DMS153 (cell line): ENCODE measurements at regions not wholly inside any gene's neighbourhood (a gene's known extent, or its start where the extent isn't known, plus 50 kb on each side); places are given as distances from the start of the nearest gene placed in this dataset.

Experiments used
- DNase-seq: peaks from one replicate; lab custom pipeline; 2025; lab: John Stamatoyannopoulos, UW

DNA sequence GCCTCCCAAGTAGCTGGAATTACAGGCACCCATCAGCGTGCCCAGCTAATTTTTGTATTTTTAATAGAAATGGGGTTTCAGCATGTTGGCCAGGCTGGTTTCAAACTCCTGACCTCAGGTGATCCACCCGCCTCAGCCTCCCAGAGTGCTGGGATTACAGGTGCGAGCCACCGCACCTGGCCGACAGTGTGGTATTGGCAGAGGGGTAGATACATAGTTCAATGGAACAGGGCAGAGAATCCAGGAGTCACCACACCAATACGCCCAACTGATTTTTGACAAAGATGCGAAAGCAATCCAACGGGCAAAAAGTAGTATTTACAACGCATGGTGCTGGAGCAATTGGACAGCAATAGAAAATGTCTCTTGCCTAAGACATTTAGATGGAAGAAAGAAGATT is 164.0 kb upstream of the PPP1R26 start:
- DNase-seq: no peak

DNA sequence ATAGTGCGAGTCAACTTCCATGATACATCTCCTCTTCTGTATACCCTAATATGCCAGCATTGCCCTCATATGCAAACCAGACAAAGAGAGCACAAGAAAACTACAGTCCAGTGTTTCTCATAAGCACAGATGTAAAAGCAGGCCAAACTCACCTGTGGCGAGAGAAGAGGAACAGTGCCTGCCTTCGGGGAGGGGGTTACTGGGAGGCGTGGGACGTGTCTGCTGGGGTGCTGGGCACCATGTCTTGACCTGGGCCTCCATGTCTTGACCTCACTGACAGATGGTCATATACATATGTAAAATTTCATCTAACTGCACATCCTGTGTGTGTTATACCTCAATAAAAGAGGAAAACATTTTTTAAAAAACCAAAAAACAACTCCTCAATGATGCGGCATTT is 159.3 kb upstream of the PPP1R26 start:
- no peak for DNase-seq

DNA sequence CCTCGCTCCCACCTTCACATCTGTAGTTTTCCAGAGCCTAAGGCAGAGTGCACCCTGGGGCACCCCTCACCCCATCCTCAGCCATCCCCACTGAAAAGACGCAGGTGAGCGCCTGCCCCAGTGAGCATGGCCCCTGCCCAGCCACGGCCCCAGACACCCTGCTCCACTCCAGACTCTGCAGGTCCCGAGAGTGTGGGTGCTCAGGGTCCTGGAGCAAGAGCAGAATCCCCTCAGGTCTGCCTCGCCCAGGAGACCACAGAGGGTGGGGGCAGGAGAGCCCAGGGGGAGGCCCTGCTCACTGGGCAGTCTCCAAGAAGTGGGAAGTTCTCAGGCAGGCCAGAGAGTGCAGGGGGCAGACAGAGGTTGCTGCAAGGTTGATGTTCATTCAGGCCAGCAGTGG is 158.6 kb upstream of the PPP1R26 start:
- DNase-seq: no peak

DNA sequence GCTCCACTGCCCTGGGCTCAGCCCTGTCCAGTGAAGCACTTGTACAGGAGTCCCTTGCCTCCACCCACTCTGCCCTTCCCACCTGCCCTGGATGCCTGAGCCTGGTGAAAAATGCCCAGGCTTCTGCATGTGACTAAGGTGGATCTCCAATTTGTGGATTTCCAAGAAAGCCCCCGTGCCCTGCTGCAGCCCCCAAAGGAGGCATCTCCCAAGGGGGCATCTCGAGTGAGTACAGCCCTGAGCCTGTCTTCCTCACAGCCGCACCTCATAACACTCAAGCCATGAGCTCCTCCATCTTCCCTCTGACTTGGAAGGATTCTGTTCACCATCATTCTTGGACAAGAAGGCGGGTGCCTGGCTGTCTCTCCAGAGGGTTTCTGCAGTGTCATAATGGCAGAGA is 158.0 kb upstream of the PPP1R26 start:
- no peak for DNase-seq

DNA sequence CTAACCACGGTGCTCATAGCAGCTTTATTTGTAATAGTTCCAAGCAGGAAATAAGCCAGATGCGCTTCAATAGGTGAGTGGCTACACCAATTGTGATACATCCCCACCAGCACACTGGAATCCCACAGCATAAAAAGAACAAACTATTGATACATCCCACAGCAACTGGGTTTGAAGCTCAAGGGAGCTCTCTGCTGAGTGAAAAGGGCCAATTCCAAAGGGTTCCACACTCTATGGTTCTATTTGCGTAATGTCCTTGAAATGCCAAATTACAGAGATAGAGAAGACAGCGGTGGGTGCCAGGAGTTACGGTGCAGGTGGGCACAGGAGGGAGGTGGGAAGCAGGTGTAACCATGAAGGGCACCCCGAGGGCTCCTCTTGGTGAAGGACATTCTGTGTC is 155.3 kb upstream of the PPP1R26 start:
- DNase-seq: no peak

DNA sequence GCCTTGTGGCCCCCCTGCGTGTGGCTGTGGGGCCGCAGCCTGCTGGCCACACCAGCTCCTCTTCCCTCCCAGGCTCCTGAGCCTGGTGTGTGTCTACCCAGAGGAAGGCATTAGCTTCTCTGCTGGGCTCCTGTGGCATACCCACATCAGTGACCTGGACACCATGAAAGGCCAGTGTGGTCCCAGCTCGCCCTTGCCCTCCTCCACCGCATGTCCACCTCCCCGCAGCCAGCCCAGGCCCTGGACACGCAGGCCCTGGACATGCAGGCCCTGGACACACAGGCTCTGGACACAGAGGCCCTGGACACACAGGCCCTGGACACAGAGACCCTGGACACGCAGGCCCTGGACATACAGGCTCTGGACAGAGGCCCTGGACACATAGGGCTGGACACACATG is 153.4 kb upstream of the PPP1R26 start:
- no peak for DNase-seq

DNA sequence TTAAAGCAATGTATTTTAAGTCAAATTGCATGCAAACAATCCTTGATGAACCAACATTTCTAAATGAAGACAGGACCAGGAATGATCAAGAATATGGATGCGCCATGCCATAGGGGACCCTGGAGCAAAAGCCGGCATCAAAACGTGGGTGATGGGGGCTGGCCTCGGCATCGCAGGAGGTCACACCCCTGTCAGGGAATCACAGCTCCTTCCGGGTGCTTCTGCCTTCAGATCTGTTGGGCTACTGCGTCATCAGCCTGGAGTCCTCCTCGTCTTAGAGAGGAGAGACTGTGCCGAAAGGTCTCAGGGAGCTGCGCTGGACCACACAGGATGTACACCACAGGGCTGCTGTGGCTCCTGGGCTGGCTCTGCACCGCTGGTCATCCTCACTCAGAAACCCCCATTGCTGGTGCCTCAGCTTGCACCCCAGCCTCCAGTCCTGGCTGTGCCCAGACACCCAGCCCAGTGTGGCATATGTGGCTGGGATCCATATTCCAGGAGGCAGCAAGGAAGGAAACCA is 152.9 kb upstream of the PPP1R26 start:
- no peak for DNase-seq

DNA sequence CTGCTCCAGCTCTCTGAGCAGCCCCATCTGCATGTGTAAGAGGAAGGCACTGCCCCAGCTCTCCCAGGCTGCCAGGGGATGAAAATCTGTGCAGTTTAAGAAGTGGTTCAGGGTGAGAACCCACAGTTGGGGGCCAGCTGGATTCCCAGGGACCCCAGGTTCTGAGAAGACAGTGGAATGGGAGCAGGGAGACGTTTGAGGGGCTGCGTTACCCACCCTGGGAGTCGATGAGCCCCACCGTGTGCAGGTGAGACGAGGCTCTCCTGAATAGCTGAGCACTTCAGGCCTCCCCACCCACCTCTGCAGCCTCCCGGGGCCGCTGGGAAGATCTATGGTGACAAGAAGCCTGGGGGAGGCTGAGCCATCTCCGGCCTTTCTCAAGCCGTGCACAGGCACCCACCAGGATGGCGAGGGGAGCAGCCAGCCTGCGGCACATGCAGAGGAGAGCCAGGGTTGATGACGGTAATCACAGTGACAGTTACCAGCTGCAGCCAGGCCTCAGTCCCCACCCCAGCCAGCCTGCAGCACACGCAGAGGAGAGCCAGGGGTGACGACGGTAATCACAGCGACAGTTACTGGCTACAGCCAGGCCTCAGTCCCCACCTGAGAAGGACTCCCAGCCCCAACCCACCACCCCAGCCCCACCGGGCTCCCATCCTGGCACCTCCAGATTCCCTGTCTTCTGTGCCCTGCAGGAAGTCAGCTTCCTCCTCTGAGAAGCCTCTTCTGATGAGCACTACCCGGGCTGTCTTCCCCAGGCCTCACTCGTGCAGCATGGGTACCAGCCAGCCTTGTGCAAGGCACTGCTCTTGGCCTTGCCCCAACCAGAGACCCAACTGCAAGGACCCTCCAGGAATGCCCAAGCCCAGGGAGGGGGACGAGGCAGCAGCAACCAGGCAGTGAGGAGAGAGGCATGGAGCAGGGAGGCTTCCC is 150.8 kb upstream of the PPP1R26 start:
- no peak for DNase-seq

DNA sequence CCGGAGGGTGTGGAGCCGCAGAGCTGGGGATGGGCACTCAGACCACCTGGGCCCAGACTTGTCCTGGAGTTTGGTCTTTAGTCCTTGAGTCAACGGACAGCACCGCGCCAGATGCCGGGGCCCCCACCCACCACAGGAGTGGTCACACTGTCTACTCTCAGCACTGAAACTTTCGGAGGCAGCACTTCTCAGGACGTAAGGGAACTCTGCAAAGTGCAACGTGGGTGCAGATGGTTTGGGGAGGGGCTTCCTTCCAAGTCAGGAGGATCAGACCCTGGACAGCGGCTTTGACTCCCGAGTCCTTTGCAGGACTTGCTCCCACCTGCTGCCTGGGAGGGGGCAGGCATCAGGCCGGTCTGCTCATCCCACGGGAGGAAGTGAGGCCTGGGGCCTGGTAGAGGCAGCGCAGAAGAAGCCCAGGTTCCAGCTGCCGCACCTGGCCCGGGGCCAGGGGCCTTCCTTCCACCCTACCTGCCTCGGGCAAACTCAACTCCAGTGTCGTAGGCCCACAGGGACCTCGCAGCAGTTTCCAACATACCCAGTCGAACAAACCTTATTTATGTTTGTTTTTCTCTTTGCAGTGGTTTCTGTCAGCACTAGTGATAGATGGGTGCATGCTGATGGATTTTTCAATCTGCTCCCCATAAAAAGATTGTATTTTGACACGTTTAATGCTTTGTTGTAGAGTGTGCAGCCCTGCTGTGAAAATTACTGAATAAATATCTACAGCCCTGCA is 149.8 kb upstream of the PPP1R26 start:
- DNase-seq: peak; percentile 83

DNA sequence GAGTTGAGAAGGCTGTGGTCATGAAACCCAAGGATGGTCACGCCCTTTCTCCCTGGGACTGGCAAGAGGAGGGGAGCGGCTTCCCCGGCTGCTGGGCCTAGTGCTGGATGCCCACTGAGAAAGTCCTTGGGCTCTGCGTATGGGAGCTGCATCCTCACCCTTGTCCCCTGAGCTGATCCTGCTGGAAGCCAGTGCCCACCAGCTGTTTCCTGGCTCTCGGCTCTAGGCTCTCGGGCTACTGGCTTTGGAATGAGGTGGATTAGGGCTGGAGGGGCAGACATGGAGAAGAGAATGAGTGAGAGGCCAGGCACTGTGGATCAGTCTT is 149.3 kb upstream of the PPP1R26 start:
- no peak for DNase-seq

DNA sequence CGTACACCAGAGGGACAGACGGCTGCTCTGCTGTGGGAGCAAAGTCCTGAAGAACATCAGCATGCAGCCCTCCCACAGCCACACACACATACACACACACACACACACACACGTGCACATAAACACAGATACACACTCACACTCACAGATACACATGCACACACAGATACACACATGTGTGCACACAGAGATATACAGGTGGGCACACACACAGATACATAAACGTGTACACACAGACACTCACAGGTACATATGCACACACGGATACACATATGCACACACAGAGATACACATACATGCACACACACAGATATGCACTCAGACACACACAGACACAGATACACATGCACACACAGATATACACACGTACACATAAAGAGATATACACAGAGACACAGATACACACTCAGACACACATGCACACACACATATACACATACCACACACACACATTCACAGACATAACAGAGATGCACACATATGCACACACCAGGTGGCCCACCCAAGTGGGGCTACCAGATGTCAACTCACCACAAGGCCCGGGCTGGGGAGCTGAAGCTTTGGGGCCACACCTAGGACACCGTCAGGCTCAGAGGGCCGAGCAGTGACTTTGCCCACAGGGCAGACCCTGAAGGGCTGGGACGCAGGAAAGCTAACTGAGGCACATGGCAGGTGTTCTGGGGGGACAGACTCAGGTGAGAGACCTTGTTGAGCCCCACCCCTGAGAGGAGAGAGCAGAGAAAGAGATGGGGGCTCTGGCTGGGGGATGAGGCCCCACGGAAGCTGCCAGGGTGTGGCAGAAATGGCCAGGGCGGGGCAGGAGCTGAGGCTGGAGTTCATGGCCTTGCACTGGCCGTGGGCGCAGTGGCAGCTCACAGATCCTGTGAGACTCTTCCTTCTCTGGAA is 148.6 kb upstream of the PPP1R26 start:
- DNase-seq: no peak

DNA sequence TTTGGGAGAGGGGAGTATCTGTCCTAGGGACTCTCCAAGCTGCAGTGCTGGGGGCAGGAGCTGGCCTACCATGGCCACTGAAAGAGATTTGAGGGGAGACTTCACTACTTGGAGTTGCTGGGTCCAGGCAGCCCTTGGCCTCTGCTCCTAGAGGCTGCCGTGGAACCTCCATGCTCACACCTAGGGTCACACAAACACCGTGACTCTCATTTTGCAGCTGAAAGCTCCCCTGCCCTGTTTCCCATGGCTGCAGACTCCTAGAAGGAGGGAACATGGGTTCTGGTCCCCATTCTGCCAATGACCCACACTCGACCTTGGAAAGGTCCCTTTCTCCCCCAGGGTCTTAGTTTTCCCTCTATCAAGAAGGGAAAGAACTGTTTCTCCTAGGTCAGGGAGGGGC is 147.1 kb upstream of the PPP1R26 start:
- DNase-seq: no peak

DNA sequence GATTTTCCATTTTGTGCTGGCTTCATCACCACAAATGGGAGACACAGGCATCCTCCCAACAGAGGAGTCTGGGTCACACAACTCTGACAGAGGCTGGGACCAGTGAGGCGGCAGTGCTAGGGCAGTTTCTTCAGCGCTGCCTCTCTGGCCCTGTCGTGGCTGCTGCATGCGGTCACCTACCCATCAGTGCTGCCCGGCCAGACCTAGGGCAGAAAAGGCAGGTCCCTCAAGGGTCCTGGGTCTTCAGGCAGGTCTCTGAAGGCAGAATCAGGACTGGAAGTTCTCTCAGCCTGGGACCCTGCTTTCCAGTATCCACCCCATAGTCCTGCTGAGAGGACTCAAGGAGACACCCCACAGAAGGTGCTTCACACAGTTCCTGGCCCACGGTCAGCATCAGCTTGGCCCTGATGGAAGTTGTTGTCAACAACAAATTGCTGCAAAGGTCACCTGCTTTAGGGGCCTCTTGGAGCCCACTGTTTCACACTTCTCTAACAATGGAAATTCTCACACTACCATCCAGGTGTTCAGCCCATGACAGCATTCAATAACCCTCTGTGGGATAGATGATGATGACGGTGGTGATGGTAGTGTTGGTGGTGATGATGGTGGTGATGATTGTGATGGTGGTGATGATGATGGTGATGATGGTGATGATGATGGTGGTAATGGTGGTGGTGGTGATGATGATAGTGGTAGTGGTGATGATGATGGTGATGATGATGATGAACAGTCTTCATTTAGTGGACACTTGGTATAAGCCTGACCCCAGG is 146.4 kb upstream of the PPP1R26 start:
- DNase-seq: no peak

DNA sequence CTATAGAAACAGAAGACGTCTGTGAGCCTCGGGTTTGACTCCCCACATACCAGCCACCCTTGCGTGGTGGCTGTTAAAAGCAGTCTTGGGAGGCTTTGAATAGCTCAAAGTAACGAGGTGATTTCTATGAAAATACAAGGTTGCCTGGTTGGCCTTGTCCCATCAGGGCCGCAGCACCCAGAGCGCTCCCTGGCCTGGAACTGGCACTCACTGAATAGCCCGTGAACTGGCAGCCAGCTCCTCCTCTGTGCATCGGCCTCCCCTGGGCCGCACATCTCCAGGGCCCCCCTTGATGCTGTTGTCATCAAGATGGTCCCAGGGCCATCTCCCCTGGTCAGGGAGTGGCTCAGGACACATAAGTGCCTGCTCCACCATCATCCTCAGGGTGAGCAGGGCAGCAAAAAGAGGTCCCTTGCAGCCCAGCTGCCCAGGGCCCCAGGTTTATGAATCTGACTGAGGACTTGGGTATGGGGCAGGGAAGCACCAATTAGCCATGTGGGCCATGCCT is 144.6 kb upstream of the PPP1R26 start:
- no peak for DNase-seq

DNA sequence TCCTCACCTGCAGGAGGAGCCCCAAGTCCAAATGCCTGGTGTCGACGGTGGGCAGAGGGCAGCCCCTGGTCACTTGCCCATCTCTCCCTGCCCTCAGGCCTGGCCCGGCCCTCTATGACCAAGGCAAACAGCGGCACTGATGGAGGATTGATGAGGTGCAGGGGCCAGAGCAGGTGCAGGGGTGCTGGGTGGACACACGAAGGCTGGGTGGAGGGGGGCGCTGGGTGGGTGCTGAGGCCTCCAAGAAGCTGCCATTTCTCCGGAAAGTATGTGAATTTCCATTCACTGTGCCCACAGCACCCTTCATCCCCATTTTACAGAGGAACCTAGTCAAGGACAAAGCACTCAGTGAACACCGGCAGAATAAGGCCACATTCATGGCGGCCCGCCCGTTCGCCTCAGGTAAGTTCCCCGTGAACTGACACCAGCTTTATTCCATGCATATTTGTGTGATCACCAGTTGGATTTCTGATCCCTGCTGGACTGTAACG is 143.8 kb upstream of the PPP1R26 start:
- DNase-seq: no peak

DNA sequence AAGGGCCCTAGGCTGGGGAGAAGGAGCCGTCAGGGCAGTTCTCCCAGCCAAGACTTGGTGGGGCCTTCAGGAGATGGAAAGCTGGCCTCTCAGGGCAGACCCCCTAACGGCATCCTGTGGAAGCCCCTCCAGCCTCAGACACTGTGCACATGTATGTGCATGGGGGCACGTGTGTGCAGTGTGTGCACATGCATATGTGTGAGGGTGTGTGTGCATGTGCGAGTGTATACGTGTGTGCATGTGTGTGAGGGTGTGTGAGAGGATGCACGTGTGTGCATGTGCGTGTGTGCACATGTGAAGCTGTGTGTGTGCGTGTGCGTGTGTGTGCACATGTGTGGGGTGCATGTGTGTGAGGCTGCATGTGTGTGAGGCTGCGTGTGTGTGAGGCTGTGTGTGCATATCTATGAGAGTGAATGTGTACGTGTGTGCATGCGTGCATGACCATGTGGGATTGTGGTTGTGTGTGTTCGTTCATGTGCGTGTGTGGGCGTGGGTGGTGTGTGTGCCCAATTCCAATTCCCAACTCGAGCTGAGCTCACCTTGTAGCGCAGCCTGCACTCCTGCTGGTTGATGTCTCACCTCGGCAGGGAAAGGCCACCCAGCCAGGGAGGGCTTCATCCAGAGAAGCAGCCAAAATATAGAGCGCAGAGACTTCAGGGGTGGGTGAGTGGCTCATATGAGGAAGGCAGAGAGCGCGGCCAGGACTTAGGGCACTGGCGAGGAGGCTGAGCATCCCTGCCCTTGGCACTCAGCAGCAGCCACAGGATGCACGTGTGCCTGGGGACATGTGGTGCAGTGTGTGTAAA is 142.7 kb upstream of the PPP1R26 start:
- DNase-seq: no peak

DNA sequence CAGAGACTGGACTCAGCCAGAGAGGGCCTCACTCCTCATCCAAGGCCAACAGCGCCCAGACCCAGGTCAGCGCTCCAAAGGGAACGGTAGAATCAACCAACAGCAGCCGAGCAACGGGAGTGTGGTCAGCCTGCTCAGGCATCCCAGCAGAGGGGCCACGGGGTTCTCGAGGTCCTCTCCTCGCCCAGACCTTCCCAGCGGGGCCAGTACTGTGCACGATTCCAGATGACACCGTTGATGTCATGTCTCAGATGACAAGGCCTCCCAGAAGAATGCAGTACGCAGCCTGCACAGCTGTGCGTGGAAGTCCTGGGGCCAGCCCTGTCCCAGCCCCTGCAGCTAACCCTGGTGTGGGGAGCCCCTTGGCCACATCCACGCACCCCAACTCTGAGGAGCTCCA is 141.0 kb upstream of the PPP1R26 start:
- DNase-seq: no peak

DNA sequence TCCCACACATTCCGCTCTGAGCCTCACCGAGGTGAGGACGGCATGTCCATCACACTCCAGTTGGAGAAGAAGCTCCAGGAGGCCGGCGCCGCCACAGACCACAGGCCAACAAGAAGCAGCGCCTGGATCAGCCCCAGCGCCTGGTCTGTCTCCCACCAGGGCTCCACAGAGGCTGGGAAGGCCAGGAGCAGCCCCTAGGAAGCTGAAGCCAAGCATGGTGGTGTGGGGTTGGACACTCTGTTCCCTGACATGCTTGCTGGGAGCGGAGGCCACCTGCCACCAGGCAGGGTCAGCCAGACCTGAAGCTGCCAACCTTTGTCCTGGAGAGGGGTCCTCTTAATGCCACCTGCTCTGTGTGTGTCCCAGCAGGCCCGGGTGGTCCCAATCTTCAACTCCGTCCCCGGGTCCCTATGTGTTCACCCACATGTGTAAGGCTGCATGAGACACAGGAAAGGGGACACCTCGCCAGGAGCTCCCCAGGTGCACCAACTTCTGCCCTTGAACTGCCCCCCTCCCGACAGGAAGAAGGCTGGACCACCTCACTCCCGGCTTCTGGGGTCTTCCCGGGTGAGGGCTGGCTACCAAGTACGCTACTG is 140.1 kb upstream of the PPP1R26 start:
- DNase-seq: no peak

DNA sequence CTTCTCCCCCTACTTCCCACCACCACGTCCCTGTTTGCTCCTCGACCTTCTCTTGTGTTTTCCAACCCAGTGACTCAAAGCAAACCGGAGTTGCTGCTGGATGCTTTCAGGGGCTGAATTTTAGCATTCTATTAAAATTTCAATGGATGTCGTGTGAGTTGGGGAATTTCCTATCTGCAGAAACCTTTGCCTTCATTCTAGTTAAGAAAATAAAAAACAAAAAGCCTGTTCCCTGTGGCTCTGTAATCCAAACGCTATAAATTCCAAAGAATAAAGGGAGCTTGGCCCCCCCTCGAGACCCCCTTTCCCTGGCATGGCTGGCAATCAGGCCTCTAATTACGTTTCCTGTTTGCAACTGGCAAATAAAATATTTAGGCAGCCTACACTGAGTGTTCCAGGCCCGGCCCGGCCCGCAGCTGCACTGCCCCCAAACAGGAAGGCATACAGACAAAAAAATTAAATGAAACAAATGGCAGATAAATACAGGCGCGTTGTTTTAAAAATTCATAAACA is 139.4 kb upstream of the PPP1R26 start:
- DNase-seq: no peak
